Activated naive CD4-positive, alpha-beta T cell treated with anti-CD3 and anti-CD28 coated beads, Interleukin-2, amount 50 U/mL, for 24 hours (primary cell): ENCODE measurements at regions not wholly inside any gene's neighbourhood (a gene's known extent, or its start where the extent isn't known, plus 50 kb on each side); places are given as distances from the start of the nearest gene placed in this dataset.
"Not testable (repeated sequence)": the region's sequence is repeated elsewhere in the genome, so short reads cannot be mapped to it uniquely, and the experiment has no call there.

Experiments
- H3K27ac Mint-ChIP-seq: one replicate; pipeline ENCODE4 v1.8.0; 2021; ENCODE audit warnings: mild to moderate bottlenecking, mixed read lengths
- H3K27me3 Mint-ChIP-seq: one replicate; pipeline ENCODE4 v1.8.0; 2021; ENCODE audit warnings: mixed read lengths
- H3K36me3 Mint-ChIP-seq: one replicate; pipeline ENCODE4 v1.8.0; 2021; ENCODE audit warnings: mixed read lengths
- H3K4me1 Mint-ChIP-seq: one replicate; pipeline ENCODE4 v1.8.0; 2021; ENCODE audit warnings: mixed read lengths
- H3K4me3 Mint-ChIP-seq: one replicate; pipeline ENCODE4 v1.8.0; 2021; ENCODE audit warnings: mild to moderate bottlenecking, mixed read lengths
- H3K9me3 Mint-ChIP-seq: one replicate; pipeline ENCODE4 v1.8.0; 2021; ENCODE audit warnings: mixed read lengths

GRCh38 chr4:188316391-188316790 lies 177.2 kb downstream of the TRIML1 start:
- H3K4me1 Mint-ChIP-seq, result no peaks in the 10 kb centered on the region
- H3K9me3 Mint-ChIP-seq, result peaks cover 21% of the 10 kb centered on the region
- no peaks in the 10 kb centered on the region for H3K27me3 Mint-ChIP-seq
- H3K27ac Mint-ChIP-seq, result no peak overlapping the region
- H3K4me3 Mint-ChIP-seq, result no peak overlapping the region
- no peaks in the 10 kb centered on the region for H3K36me3 Mint-ChIP-seq

DNA sequence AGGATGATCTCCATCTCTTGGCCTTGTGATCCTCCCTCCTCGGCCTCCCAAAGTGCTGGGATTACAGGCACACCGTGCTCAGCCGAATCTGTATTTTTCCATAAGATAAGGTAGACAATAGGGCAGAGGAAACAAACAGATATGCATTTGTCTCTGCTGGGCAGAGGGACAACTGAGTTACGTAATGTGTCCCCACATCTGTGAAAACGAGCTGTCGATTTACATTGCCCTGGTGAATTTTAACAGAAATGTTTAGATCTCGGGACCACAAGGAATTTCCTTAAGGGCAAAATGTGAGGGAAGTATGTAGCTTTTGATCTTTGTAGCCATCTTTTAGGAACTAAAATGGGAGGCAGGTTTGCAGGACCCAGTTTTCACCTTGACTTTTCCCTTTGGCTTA lies 189.7 kb downstream of the TRIML1 start:
- H3K36me3 Mint-ChIP-seq, result no peaks in the 10 kb centered on the region
- H3K4me1 Mint-ChIP-seq, result no peaks in the 10 kb centered on the region
- peaks cover 5% of the 10 kb centered on the region for H3K9me3 Mint-ChIP-seq
- H3K4me3 Mint-ChIP-seq, result no peak overlapping the region
- no peak overlapping the region for H3K27ac Mint-ChIP-seq
- no peaks in the 10 kb centered on the region for H3K27me3 Mint-ChIP-seq

- Mint-ChIP-seq H3K36me3 (no peaks in the 10 kb centered on the region), H3K27me3 (no peaks in the 10 kb centered on the region), H3K9me3 (peaks cover 5% of the 10 kb centered on the region), H3K4me1 (no peaks in the 10 kb centered on the region), H3K4me3 (no peak overlapping the region), H3K27ac (no peak overlapping the region)
Measured at GRCh38 chr4:188329521-188329920, 190.3 kb downstream of the TRIML1 start.

- Mint-ChIP-seq H3K9me3 (peaks cover 5% of the 10 kb centered on the region), H3K27me3 (no peaks in the 10 kb centered on the region), H3K4me1 (no peaks in the 10 kb centered on the region), H3K36me3 (no peaks in the 10 kb centered on the region), H3K27ac (no peak overlapping the region), H3K4me3 (no peak overlapping the region)
Measured at GRCh38 chr4:188332265-188332664, 193.0 kb downstream of the TRIML1 start.

GRCh38 chr4:188336891-188337290 lies 197.7 kb downstream of the TRIML1 start:
- Mint-ChIP-seq H3K4me3 (no peak overlapping the region), H3K4me1 (no peaks in the 10 kb centered on the region), H3K36me3 (no peaks in the 10 kb centered on the region), H3K27ac (no peak overlapping the region), H3K27me3 (no peaks in the 10 kb centered on the region), H3K9me3 (peaks cover 5% of the 10 kb centered on the region)

DNA sequence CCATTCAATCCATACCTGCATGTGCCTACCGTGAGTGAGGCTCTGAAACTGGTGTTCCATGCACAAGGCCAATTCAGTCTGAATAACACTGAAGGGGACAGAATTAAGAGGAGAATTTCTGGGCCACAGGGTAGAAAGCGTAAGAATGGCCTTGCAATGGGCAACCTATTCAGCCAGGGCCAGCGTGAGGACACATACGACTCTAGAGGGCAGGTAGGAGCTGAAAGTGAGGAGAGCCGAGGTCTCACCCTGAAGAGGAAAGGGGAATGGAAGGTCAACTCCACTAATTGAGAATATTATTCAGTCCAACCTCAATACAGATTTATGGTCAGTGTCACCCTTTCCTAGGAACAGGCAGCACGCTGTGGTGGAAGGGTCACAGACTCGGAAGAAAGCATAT lies 202.2 kb downstream of the TRIML1 start:
- Mint-ChIP-seq H3K4me1 (no peaks in the 10 kb centered on the region), H3K9me3 (peaks cover 5% of the 10 kb centered on the region), H3K4me3 (no peak overlapping the region), H3K36me3 (no peaks in the 10 kb centered on the region), H3K27ac (no peak overlapping the region), H3K27me3 (no peaks in the 10 kb centered on the region)

DNA sequence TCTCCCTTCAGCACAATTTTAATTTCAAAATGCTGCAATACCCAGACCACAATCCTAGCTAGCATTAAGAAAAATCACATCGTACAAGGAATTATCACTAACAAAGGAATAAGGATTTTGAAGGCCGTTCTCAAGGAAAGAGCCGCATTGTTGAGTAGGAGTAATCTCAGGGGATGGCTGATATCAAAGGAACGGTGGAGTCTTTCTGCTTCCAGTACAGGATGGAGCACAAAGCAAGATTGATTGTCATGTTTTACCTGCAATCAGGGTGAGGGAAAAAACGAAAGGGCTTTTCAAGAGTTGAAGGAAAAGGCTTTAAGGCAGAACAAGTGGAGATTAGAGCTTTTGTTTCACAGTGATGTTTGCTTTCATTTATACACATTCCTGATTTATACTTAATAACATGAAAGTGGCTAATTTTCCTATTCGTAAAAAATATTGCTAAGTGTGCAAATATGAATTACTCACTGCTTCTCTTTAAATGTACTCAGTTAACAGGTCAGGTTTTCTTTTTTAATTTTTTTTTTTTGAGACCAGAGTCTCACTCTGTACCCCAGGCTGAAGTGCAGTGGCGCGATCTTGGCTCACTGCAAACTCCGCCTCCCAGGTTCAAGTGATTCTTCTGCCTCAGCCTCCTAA lies 207.0 kb downstream of the TRIML1 start:
- H3K36me3 Mint-ChIP-seq, result no peaks in the 10 kb centered on the region
- no peaks in the 10 kb centered on the region for H3K27me3 Mint-ChIP-seq
- no peaks in the 10 kb centered on the region for H3K9me3 Mint-ChIP-seq
- H3K4me1 Mint-ChIP-seq, result no peaks in the 10 kb centered on the region
- no peak overlapping the region for H3K4me3 Mint-ChIP-seq
- H3K27ac Mint-ChIP-seq, result no peak overlapping the region

GRCh38 chr4:188347339-188347738 lies 208.1 kb downstream of the TRIML1 start:
- no peaks in the 10 kb centered on the region for H3K27me3 Mint-ChIP-seq
- H3K4me1 Mint-ChIP-seq, result no peaks in the 10 kb centered on the region
- H3K36me3 Mint-ChIP-seq, result no peaks in the 10 kb centered on the region
- no peak overlapping the region for H3K4me3 Mint-ChIP-seq
- H3K27ac Mint-ChIP-seq, result no peak overlapping the region
- H3K9me3 Mint-ChIP-seq, result no peaks in the 10 kb centered on the region

- not testable (repeated sequence) for H3K4me3 Mint-ChIP-seq, H3K27me3 Mint-ChIP-seq, H3K4me1 Mint-ChIP-seq, H3K36me3 Mint-ChIP-seq, H3K27ac Mint-ChIP-seq
- H3K9me3 Mint-ChIP-seq, result peaks cover 11% of the 10 kb centered on the region
Measured at GRCh38 chr4:188349569-188349968, 210.3 kb downstream of the TRIML1 start.

DNA sequence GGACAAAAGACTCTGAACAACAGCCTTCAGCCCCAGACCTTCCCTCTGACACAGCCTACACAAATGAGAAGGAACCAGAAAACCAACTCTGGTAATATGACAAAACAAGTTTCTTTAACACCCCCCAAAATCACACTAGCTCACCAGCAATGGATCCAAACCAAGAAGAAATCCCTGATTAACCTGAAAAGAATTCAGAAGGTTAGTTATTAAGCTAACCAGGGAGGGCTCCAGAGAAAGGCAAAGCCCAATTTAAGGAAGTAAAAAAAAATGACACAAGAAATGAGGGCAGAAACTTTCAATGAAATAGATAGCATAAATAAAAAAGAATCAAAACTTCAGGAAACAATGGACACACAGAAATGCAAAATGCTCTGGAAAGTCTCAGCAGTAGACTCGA lies 224.0 kb downstream of the TRIML1 start:
- H3K4me3 Mint-ChIP-seq, result no peak overlapping the region
- H3K27ac Mint-ChIP-seq, result no peak overlapping the region
- H3K36me3 Mint-ChIP-seq, result no peaks in the 10 kb centered on the region
- H3K9me3 Mint-ChIP-seq, result peaks cover 8% of the 10 kb centered on the region
- no peaks in the 10 kb centered on the region for H3K27me3 Mint-ChIP-seq
- H3K4me1 Mint-ChIP-seq, result no peaks in the 10 kb centered on the region

- H3K36me3 Mint-ChIP-seq, result peaks cover 3% of the 10 kb centered on the region
- H3K4me1 Mint-ChIP-seq, result no peaks in the 10 kb centered on the region
- H3K4me3 Mint-ChIP-seq, result no peak overlapping the region
- peaks cover 20% of the 10 kb centered on the region for H3K9me3 Mint-ChIP-seq
- no peak overlapping the region for H3K27ac Mint-ChIP-seq
- H3K27me3 Mint-ChIP-seq, result no peaks in the 10 kb centered on the region
Measured at GRCh38 chr4:188370777-188371176, 231.5 kb downstream of the TRIML1 start.

GRCh38 chr4:188372058-188372457 lies 232.8 kb downstream of the TRIML1 start:
- no peaks in the 10 kb centered on the region for H3K27me3 Mint-ChIP-seq
- no peak overlapping the region for H3K4me3 Mint-ChIP-seq
- no peak overlapping the region for H3K27ac Mint-ChIP-seq
- H3K9me3 Mint-ChIP-seq, result peaks cover 21% of the 10 kb centered on the region
- H3K36me3 Mint-ChIP-seq, result peaks cover 3% of the 10 kb centered on the region
- H3K4me1 Mint-ChIP-seq, result no peaks in the 10 kb centered on the region

- Mint-ChIP-seq H3K27ac (no peak overlapping the region), H3K27me3 (no peaks in the 10 kb centered on the region)
Measured at GRCh38 chr4:188372829-188373228, 233.6 kb downstream of the TRIML1 start.

GRCh38 chr4:188374871-188375270 lies 235.6 kb downstream of the TRIML1 start:
- H3K4me3 Mint-ChIP-seq, result no peak overlapping the region
- H3K27me3 Mint-ChIP-seq, result no peaks in the 10 kb centered on the region
- H3K36me3 Mint-ChIP-seq, result peaks cover 3% of the 10 kb centered on the region
- H3K4me1 Mint-ChIP-seq, result no peaks in the 10 kb centered on the region
- H3K9me3 Mint-ChIP-seq, result peaks cover 21% of the 10 kb centered on the region
- H3K27ac Mint-ChIP-seq, result no peak overlapping the region

More at GRCh38 chr4:188372829-188373228, 233.6 kb downstream of the TRIML1 start:
- Mint-ChIP-seq H3K36me3 (peaks cover 3% of the 10 kb centered on the region), H3K4me3 (no peak overlapping the region), H3K9me3 (peaks cover 21% of the 10 kb centered on the region), H3K4me1 (no peaks in the 10 kb centered on the region)

- Mint-ChIP-seq H3K36me3 (peaks cover 3% of the 10 kb centered on the region), H3K27ac (no peak overlapping the region), H3K27me3 (no peaks in the 10 kb centered on the region), H3K4me3 (no peak overlapping the region), H3K9me3 (peaks cover 26% of the 10 kb centered on the region), H3K4me1 (no peaks in the 10 kb centered on the region)
Measured at GRCh38 chr4:188377816-188378215, 238.6 kb downstream of the TRIML1 start.

GRCh38 chr4:188383180-188383579 lies 243.9 kb downstream of the TRIML1 start:
- Mint-ChIP-seq H3K27me3 (no peaks in the 10 kb centered on the region), H3K36me3 (no peaks in the 10 kb centered on the region), H3K4me1 (no peaks in the 10 kb centered on the region), H3K27ac (no peak overlapping the region), H3K9me3 (peaks cover 11% of the 10 kb centered on the region), H3K4me3 (no peak overlapping the region)

GRCh38 chr4:188387179-188387791 lies 248.0 kb downstream of the TRIML1 start:
- Mint-ChIP-seq H3K9me3 (peaks cover 6% of the 10 kb centered on the region), H3K36me3 (no peaks in the 10 kb centered on the region), H3K4me3 (no peak overlapping the region), H3K27ac (no peak overlapping the region), H3K4me1 (no peaks in the 10 kb centered on the region), H3K27me3 (no peaks in the 10 kb centered on the region)
